GM18519 (cell line): ENCODE measurements at regions not wholly inside any gene's neighbourhood (a gene's known extent, or its start where the extent isn't known, plus 50 kb on each side); places are given as distances from the start of the nearest gene placed in this dataset.
A peak's percentile ranks its signal among the peaks of the same experiment; 100 is the strongest.

Experiments used
- ATAC-seq: cut with Tn5 transposase; IDR thresholded peaks from one replicate; pipeline ENCODE4 v1.9.1; 2021; ENCODE audit warnings: mild to moderate bottlenecking, moderate library complexity; ENCODE audit not compliant: unreplicated experiment, low FRiP score

DNA sequence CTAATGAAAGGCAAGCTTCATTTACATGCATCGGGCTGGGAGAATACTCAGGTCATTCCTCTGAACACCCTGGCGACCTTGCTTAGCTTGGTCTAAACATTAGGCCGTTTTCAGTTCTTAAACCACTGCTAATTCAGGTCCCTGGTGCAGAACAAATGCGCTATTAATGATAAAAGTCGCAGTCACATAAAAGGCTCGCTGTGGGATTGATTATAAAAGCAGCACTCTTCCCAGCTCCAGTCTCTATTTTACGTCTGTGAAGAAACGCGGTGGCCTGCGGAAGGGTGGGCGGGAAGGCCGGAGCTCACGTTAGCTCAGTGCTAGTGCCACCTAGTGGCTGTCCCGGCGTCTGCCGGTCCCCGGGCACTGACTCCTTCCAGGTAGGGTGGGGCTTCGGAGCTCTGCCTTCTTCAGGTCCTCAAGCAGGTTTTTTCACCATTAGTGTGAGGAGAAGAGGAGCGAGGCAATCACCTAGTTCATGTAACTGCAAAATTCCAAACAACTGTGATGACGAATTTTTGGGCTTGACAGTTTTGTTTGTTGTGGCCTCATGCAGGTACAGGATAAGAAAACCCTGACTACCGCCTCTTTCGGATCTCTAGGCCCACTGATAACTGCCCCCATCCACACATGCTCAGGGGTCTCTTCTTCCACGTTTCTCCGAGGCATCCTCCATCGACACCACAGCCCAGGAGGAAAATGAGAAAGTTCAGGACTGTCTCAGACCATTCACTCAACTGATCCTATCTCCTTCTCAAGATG lies 66.5 kb upstream of the CLMP start:
- no peak for ATAC-seq

DNA sequence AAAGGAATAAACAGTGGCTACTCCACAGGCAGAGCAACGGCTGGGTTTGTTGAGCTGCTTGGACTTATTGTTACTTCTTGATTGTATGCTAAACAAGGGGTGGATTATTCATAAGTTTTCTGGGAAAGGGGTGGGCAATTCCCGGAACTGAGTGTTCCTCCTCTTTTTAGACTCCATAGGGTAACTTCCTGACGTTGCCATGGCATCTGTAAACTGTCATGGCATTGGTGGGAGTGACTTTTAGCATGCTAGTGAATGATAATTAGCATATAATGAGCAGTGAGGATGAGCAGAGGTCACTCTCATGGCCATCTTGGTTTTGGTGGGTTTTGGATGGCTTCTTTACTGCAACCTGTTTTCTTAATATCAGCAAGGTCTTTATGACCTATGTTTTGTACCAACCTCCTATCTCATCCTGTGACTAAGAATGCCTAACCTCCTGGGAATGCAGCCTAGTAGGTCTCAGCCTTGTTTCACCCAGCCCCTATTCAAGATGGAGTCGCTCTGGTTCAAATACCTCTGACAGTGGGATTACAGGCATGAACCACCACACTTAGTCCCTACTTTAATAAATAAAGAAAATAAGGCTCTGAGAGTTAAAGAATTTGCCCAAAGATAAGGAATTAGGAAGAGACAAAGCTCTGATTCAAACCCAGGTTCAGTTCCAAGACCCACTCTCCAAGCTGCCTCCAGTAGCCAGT lies 65.6 kb upstream of the CLMP start:
- ATAC-seq = no peak

DNA sequence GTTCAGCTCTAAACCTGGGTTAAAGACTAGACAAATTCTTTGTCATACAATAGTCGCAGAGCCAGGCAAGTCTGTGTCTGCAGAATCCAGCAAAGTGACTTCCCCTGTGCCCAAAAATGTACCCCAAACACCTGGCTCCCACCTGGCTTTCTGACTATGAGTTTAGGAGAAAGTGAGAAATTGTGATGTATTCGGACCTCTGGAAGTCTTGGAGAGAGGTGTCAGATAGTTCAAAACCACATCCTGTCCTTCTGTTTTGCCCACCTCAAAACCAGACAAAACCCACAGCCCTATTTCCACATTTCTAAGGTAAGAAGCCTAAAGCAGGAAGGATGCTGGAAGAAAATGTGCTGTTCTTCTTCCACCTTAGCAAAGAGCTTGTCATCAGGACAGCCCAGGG lies 63.8 kb upstream of the CLMP start:
- ATAC-seq = no peak

DNA sequence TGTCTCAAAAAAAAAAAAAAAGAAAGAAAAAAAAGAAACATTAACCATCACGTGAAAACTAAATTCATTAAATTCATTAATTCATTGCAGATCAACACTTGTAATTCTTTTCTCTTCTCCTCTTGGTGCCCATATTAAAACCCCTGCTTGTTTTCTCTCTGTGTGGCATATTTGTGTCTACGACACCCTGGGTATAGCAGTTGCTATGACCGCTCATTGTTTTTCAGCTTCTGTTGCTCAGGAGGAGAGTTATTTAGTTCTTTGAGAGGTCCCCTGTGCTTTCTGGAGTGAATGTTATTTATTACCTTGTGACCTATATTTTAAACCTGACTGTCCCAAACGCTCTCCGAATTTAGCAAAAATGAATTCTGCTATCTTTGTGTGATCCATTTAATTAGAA lies 62.3 kb upstream of the CLMP start:
- ATAC-seq = no peak

DNA sequence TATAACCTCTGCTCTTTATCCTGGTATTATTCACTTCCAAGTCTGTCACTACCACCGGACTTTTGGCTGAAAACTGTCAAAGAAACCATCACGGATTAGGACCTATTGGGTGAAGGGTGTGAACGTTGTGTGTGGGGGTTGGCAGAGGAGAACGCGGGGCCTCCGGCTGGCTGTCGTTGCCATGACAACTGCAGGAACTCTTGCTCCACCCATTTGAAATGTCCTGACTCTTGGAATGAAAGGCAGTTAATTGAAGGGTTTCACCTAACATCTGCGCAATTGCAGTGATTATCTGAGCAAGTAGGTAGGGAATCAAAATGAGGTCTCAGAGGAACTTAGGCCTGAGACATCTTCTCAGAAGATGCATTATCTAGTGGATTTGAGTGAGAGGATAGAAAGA lies 60.9 kb upstream of the CLMP start:
- ATAC-seq = no peak

DNA sequence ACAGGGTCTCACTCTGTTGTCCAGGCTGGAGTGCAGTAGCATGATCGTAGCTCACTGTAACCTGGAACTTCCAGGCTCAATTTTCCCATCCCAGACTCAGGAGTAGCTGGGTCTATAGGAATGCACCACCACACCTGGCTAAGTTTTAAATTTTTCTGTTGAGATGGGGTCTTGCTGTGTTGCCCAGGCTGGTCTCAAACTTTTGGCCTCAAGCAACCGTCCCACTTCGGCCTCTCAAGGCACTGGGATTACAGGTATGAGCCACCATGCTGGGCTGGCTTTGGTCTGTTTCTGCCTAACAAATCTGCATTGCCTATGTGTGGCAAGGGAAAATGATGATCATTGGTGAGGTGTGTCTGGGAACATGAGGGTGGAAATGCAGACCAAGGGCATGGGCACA lies 59.3 kb upstream of the CLMP start:
- ATAC-seq = no peak

DNA sequence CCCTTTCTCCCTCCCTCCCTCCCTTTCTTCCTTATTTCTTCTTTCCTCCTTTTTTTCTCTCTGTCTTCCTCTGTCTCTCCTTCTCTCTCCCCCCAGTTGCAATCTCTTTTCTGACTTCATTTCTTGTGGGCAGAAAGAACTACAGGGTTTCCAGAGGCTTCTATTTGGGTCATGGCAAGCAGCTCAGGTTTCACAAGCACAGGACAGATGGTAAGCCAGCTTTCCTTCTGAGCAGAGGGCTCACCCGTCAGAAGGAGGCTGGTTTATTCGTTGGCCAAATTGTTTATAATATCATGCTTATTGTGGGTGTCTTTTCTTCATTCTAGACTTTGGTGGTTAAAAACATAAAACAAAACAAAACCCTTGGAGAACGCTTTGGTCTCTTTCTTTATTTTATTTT lies 58.9 kb upstream of the CLMP start:
- ATAC-seq = no peak

DNA sequence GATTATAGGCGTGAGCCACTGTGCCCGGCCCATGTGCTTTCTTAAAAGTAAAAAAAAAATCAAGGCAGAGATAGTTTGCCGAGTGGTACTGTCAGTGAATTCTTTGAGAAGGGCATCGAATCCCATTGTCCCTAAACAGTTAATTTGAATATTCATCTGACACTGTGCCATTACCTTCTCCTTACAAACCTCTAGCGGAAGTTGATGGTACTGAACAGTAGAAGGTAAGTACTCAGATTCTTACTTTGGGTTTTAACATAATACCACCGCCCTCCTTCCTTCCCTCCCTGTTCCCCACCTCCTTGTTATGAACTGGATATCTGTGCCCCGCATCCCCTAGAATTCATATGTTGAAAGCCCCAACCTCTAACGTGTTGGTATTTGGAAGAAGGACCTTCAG lies 58.2 kb upstream of the CLMP start:
- ATAC-seq = no peak

DNA sequence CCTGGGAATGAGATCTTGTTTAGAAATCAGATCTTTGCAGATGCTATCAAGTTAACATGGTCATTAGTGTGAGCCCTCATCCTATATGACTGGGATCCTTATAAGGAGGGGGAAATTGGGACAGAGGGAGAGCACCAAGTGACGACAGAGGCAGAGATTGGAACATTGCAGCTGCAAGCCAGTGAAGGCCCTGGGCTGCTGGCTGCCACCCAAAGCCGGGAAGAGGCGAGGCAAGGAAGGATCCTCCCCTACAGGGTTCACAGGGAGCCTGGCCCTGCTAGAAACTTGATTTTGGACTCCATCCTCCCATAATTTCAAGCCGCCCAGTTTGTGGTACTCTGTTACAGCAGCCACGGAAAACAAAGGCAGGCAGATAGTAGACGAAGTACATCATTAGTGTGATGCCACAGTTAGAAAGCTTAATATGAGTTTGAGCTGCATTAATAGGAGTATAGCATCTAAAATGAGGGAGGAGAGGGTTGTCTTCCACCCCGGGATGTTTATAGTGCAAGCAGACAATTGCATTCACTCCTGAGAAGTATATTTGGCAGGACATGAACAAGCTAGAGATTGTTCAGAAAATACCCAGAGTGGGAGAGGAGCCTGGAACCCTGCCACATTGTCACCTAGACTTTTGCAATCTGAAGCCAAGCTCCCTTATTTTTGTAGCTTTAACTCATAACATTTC lies 56.8 kb upstream of the CLMP start:
- no peak for ATAC-seq

DNA sequence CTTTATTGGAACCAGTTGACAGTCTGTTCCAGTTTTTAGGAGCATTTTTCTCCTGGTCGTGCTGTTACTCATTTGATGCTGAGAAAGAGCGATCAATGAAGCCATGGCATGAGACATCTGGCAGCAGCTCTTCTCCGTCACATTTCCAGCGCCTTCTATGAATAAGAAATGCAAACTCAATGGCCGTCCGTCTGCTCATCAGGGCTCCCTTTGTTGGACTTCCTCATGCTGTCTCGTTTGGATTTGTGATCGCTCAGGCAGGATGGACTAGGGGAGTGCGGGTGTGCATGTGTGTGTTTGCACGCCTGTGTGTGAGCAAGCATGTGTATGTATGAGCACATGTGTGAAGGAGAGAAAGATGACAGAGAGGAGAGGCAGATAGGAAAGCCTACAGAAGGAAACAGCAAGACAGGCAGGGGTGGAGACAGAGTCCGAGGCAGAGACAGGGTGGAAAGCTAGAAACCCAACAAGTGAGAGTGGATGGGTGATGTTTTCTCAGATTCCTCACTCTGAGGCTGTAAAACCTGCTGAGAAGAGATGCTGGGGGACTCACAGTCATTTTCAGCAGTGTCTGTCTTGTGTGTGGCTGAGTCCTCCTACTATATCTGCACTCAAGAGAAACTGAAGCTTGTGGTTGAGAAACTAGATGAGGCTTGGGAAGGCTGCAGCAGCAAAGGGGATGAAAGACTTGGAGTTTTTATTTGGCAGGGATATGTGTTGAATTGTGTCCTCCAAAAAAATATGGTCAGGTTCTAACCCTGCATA lies 56.0 kb upstream of the CLMP start:
- ATAC-seq = no peak

DNA sequence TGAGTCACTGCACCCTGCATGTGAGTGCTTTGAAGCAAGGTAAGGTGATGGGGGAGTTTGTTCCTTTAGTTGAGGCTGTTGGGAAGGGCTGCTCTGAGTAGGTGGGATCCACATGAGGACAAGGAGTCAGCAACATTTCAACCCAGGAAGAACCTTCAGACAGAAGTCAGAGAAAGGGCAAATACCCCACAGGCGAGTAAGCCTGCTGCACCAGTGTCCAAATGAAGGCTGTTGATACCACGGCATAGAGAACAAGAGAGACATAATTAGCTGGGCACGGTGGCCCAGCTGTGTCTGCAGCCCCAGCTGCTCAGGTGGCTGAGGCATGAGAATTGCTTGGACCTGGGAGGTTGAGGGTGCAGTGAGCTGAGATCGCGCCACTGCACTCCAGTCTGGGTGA lies 54.3 kb upstream of the CLMP start:
- no peak for ATAC-seq

DNA sequence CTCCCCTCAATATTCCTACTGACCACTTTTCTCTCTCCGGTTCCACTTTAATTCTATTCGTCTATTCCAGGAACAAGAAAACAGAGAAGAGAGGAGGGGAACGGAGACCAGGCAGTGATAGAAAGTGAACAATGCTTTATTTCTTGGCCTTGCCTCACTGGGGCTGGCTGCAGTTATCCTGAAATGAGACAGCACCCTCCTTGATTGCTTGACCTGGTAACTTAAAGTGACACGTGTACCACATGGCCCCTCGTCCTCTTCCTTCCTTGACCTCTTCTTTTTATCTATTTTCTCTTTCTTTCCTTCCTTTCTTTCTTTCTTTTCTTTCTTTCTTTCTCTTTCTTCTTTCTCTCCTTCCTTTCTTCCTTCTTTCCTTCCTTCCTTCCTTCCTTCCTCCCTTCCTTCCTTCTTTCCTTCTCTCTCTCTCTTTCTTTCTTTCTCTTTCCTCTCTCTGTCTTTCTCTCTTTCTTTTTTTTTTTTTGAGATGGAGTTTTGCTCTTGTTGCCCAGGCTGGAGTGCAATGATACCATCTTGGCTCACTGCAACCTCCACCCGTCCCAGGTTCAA lies 52.8 kb upstream of the CLMP start:
- ATAC-seq = no peak

DNA sequence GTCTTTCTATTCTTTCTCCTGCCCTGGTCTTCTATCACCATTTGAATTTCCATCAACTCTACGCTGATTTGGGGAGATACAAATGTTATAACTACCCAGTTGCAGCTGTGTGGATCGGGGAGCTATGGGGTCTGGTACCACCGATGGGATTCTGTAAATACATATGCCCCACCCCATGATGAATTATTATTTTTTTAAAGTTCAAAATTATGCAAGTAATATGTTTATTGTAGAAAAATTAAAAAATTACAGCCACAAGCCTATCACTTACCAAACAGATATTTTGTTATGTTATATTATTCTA lies 52.4 kb upstream of the CLMP start:
- ATAC-seq = peak; percentile 10

DNA sequence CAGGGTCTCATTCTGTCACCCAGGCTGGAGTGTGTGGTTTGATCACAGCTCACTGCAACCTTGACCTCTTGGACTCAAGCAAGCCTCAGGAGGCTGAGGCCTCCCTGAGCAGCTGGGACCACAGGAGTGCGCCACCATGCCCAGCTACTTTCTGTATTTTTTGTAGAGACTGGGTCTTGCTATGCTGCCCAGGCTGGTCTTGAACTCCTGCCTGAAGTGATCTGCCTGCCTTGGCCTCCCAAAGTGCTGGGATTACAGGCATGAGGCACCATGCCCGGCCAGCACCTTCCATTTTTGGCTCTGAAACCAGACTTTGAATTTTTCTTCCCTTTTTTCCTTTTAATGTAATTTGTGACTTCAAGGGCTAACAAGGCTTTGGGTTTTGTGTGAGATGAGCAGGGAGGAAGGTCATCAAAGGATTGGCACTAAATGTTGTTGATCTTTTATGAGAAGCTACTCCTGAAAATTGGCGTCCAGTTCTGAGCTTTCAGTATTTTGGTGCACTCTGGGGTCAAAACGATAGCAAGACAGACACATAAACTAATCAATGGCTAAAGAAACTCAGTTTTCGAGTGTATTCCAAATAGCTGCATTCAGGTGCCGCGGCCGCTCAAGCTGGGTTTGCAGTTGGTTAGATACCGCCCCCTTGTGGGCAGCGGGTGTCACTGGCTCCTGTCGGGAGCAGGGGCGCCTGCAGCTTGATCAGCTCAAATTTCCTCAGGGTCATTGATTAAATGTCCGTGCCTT lies 51.9 kb upstream of the CLMP start:
- ATAC-seq = peak; percentile 42

DNA sequence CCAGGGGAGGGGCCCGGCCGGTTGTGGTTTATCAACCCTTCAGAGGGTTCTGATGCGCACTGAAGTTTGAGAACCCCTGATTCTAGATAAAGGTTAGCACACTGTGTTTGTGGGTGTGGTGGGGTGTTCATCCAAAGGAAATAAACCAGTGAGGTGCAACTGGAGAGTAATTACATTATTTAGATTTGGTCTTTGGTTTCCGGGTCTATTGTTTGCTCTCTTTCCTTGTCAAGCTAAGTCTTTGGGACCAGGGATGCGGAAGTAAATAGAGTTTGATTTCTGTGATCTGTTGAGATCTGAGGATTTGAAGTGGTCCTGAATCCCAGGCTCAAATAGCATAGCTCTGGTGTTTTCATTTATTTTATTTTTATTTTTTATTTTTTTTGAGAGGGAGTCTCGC lies 50.5 kb upstream of the CLMP start:
- no peak for ATAC-seq
